ENCODE measurements at regions not wholly inside any gene's neighbourhood (a gene's known extent, or its start where the extent isn't known, plus 50 kb on each side); places are given as distances from the start of the nearest gene placed in this dataset.

DNA sequence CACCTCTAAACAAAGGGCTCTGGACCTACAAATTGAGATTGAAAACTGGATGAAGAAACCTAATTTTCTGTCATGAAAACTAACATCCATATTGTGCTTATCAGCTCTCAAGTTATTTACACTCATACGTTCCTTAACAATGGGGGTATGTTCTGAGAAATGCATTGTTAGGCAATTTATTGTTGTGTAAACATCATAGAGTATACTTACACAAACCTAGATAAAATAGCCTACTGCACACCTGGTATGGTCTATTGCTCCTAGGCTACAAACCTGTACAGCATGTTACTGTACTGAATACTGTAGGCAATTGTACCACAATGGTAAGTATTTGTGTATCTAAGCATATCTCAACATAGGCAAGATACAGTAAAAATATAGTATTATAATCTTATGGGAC, 191.4 kb downstream of the TM2D1 start:
- no peak for TF ChIP-seq CBFB (CRISPR knock-in tag; IDR thresholded peaks at IDR 0.05; ENCODE audit: low read depth)
- no peak for TF ChIP-seq SP1 (CRISPR knock-in tag; conservative IDR thresholded peaks at IDR 0.05)
- TF ChIP-seq SMAD3 (CRISPR knock-in tag; IDR thresholded peaks at IDR 0.05; ENCODE audit: borderline replicate concordance) = no peak
- no peak for TF ChIP-seq ATF6 (CRISPR knock-in tag; IDR thresholded peaks at IDR 0.05)
- TF ChIP-seq, protein P1, sequence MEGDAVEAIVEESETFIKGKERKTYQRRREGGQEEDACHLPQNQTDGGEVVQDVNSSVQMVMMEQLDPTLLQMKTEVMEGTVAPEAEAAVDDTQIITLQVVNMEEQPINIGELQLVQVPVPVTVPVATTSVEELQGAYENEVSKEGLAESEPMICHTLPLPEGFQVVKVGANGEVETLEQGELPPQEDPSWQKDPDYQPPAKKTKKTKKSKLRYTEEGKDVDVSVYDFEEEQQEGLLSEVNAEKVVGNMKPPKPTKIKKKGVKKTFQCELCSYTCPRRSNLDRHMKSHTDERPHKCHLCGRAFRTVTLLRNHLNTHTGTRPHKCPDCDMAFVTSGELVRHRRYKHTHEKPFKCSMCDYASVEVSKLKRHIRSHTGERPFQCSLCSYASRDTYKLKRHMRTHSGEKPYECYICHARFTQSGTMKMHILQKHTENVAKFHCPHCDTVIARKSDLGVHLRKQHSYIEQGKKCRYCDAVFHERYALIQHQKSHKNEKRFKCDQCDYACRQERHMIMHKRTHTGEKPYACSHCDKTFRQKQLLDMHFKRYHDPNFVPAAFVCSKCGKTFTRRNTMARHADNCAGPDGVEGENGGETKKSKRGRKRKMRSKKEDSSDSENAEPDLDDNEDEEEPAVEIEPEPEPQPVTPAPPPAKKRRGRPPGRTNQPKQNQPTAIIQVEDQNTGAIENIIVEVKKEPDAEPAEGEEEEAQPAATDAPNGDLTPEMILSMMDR (IDR thresholded peaks at IDR 0.05) = no peak
- TF ChIP-seq, protein P2, sequence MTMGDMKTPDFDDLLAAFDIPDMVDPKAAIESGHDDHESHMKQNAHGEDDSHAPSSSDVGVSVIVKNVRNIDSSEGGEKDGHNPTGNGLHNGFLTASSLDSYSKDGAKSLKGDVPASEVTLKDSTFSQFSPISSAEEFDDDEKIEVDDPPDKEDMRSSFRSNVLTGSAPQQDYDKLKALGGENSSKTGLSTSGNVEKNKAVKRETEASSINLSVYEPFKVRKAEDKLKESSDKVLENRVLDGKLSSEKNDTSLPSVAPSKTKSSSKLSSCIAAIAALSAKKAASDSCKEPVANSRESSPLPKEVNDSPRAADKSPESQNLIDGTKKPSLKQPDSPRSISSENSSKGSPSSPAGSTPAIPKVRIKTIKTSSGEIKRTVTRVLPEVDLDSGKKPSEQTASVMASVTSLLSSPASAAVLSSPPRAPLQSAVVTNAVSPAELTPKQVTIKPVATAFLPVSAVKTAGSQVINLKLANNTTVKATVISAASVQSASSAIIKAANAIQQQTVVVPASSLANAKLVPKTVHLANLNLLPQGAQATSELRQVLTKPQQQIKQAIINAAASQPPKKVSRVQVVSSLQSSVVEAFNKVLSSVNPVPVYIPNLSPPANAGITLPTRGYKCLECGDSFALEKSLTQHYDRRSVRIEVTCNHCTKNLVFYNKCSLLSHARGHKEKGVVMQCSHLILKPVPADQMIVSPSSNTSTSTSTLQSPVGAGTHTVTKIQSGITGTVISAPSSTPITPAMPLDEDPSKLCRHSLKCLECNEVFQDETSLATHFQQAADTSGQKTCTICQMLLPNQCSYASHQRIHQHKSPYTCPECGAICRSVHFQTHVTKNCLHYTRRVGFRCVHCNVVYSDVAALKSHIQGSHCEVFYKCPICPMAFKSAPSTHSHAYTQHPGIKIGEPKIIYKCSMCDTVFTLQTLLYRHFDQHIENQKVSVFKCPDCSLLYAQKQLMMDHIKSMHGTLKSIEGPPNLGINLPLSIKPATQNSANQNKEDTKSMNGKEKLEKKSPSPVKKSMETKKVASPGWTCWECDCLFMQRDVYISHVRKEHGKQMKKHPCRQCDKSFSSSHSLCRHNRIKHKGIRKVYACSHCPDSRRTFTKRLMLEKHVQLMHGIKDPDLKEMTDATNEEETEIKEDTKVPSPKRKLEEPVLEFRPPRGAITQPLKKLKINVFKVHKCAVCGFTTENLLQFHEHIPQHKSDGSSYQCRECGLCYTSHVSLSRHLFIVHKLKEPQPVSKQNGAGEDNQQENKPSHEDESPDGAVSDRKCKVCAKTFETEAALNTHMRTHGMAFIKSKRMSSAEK (CRISPR knock-in tag; IDR thresholded peaks at IDR 0.05; ENCODE audit: borderline replicate concordance) = no peak
- TF ChIP-seq, protein P3, sequence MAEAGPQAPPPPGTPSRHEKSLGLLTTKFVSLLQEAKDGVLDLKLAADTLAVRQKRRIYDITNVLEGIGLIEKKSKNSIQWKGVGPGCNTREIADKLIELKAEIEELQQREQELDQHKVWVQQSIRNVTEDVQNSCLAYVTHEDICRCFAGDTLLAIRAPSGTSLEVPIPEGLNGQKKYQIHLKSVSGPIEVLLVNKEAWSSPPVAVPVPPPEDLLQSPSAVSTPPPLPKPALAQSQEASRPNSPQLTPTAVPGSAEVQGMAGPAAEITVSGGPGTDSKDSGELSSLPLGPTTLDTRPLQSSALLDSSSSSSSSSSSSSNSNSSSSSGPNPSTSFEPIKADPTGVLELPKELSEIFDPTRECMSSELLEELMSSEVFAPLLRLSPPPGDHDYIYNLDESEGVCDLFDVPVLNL (CRISPR knock-in tag; IDR thresholded peaks at IDR 0.05; ENCODE audit: borderline replicate concordance, low read depth) = no peak
- TF ChIP-seq ATF2 (CRISPR knock-in tag; IDR thresholded peaks at IDR 0.05; ENCODE audit: borderline replicate concordance, low read depth) = no peak
- no peak for TF ChIP-seq ZBTB21 (CRISPR knock-in tag; IDR thresholded peaks at IDR 0.05; ENCODE audit: borderline replicate concordance)
- no peak for TF ChIP-seq CREM (CRISPR knock-in tag; IDR thresholded peaks at IDR 0.05)
- TF ChIP-seq MXD4 (CRISPR knock-in tag; IDR thresholded peaks at IDR 0.05; ENCODE audit: borderline replicate concordance) = no peak
- no peak for TF ChIP-seq MYBL2 (CRISPR knock-in tag; IDR thresholded peaks at IDR 0.05)
- no peak for TF ChIP-seq ZNF425 (CRISPR knock-in tag; conservative IDR thresholded peaks at IDR 0.05)
- no peak for TF ChIP-seq NFYB (CRISPR knock-in tag; conservative IDR thresholded peaks at IDR 0.05; ENCODE audit: low read depth)
